ENCODE measurements at regions not wholly inside any gene's neighbourhood (a gene's known extent, or its start where the extent isn't known, plus 50 kb on each side); places are given as distances from the start of the nearest gene placed in this dataset.

- no peak for DNase-seq
Measured at GRCh38 chr14:65252482-65253255, 150.4 kb upstream of the MAX start.

GRCh38 chr14:65255029-65255545 is 152.8 kb upstream of the MAX start:
- DNase-seq, result no peak

DNA sequence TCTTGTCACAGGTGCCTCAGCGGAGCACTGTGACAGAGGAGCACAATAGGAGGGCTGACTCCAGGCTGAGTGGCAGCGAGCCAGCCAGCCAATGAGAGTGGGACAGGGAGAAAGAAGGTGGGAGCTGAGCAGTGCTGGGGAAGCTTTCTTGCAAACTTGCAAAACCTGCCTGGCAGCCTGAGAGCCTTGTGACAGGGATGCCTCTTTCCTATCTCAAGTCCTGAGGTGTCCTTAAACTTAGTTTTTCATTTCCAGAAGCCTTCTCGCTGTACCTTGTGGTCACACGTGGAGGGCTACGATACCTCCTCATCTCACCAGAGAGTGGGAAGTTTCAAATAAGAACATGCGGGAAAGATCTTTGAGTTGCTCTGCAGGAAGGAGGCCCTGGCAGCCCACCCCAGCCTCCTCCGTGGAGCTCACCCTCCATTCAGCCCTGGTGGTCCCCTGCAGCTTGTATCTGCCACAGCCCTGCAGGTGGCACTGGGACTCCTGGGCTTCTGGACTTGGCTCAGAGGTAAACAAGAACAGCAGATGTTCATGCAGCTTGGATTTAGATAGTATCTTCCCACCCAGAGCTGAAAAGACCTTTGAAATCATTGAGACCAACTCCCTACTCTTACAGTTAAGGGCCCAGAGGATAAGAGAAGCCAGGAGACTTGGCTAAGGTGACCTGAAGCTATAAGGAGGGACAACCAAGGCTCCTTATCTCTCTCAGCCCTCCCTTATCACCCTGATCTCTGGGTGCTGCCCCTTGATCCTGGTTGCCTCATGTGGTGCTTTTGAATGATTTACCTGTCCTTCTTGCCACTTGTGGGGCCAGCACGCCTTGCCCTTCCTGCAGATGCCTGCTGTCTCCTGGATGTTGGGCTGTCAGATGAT is 153.5 kb upstream of the MAX start:
- DNase-seq, result no peak

- DNase-seq, result no peak
Measured at GRCh38 chr14:65256714-65257113, 154.4 kb upstream of the MAX start.

- no peak for DNase-seq
Measured at GRCh38 chr14:65257425-65257824, 155.1 kb upstream of the FUT8 start.

DNA sequence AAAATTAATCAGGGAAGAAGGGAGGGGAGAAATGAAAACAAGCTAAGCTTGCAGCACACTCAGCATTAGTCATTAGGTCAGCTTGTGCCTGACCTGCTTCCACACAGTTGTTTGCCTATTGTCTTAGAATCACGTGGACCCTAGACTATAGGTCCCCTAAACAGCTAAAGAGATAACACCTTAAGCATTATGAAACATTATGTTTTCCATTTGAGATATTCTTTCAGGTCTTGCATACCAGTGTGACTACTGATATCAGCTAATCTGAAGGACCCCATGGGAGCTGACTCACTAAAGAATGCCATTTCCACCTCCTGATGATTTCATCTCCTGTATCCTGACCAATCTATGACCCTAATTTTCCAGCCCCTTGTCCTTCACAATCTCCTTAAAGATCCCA is 154.1 kb upstream of the FUT8 start:
- DNase-seq, result no peak

- DNase-seq, result no peak
Measured at GRCh38 chr14:65259000-65259399, 153.5 kb upstream of the FUT8 start.

- no peak for DNase-seq
Measured at GRCh38 chr14:65260786-65261185, 151.7 kb upstream of the FUT8 start.

DNA sequence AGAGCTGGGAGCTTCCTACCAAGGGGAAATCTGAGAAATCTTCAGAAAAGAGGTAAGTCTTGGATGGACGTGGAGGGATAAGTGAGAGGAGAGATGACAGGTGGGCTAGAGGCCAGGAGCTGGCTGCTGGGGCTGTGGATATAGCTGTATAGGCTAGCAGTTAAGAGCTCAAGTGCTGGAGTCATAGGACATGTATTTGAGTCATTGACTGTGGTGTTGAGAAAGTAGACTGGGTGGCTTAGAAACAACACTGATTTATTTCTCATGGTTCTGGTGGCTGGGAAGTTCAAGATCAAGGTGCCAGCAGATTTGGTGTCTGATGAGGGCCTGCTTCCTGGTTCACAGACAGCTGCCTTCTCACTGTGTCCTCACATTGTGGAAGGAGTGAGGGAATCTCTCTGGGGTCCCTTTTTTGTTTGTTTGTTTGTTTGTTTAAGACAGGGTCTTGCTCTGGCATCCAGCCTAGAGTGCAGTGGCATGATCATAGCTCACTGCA is 151.1 kb upstream of the FUT8 start:
- DNase-seq, result no peak

DNA sequence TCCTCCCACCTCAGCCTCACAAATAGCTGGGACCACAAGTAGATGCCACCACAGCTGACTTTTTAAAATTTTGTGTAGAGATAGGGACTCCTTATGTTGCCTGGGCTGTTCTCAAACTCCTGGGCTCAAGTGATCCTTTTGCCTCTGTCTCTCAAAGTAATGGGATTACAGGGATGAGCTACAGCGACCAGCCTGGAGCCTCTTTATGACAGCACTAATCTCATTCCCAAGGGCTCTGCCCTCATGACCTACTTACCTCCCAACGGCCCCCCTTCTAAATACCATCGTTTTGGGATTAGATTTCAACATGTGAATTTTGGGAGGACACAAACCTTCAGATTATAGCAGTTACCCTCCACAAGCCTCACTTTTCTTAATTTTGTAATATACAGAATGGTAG is 150.6 kb upstream of the FUT8 start:
- DNase-seq, result no peak

DNA sequence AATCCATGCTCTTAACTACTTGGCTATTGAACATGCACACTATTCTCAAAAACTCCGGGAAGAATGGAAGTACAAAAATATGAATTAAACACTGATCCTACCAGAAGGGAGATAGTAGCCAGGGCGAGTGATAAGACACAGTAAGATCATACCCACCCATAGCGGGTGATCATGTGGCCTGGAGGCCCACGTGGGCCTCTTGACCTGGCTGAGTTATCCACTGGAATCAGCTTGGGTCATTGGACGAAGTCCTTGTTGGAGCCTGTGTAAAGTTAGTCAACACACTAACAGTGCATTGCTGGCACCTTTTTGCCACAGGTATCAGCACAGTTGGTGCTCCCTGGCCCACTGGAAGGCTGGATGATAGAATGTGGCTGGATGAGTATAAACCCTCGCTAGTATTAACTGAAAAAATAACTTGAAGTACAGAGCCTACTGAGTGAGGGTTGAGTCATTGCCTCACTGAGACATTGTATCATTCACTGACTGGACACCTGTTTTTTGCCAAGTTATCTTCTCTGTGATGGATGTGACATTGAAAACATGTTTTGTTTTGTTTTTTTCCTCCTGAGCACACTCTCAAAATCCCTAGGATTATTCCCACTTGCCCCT is 149.2 kb upstream of the FUT8 start:
- no peak for DNase-seq

DNA sequence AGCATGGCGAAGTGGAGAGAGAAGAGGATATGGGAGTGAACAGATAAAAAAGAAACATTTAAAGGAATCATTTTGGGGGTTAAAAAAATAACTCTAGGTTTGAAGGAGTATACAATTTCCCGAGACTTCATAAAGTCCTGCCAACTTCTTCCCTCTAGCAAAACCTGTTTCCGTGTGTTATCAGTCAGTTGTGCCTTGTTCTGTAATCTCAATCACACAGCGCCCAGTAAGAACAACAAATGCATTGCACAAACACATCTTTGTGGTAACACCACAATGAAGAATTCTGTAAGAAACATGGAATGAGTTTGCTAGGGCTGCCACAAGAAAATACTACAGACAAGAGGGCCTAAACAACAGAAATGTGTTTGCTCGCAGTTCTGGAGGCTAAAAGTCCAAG is 144.7 kb upstream of the FUT8 start:
- no peak for DNase-seq

- DNase-seq, result no peak
Measured at GRCh38 chr14:65268594-65268993, 143.9 kb upstream of the FUT8 start.

DNA sequence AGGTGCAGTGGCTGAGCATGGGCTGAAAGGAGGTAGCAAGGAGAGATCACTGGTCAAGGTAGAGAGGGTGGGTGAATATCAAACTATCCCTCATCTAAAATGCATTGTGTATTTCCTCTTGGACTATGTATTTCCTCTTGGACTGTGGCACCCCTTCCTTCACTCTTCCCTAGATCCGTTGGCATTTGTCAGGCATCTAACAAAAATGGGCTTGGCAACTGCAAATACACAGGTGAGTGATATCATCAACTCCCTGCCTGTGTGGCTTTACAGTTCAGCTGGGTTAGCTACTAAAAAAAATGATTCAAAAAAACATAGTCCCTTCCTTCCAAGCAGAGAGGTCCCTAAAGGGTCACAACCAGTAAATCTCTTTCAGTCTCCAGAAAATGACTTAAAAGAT is 142.8 kb upstream of the FUT8 start:
- DNase-seq, result no peak

DNA sequence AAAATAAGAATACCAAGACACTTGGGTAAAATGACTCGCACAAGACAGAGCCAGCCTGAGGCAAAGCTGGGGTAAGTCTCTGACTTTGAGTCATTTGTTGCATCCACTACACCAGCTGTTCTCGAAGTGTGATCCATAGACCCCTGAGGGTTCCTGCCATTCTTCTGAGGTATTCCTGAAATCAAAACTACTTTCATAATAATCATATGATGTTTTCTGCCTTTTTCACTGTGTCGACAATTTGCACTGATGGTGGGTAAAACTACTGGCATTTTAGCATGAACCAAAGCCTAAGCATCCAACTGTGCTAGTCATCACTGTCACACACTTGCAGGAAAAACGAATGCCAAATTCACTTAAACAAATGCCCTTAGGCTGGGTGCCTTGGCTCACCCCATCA is 135.5 kb upstream of the FUT8 start:
- DNase-seq, result no peak

DNA sequence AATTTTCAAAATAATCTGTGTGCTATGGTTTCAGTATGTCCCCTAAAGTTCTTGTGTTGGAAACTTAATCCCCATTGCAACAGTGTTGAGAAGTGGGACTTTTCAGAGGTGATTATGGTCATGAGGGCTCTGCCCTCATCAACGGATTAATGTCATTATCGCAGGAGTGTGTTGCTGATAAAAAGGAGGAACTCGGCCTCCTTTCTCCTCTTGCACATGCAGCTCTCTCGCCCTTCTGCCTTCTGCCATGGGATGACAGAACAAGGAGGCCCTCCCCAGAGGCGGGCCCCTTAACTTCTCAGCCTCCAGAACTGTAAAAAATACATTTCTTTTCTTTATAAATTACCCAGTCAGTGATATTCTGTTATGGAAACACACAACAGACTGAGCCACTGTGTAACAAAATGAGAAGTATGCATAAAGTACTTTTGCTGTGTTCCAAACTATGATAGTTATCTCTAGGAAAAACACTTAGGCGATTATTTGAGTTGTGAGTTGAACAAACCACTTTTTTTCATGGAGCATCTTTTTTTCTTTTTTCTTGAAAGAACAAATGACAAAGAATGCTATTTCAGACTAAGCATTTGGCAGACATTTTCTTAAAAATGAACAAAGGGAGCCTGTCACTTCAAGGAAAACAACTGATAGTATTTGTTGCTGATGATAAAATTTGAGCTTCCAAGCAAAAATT is 134.8 kb upstream of the FUT8 start:
- DNase-seq, result no peak

- DNase-seq, result no peak
Measured at GRCh38 chr14:65278589-65278988, 133.9 kb upstream of the FUT8 start.

- DNase-seq, result no peak
Measured at GRCh38 chr14:65279510-65279909, 133.0 kb upstream of the FUT8 start.

DNA sequence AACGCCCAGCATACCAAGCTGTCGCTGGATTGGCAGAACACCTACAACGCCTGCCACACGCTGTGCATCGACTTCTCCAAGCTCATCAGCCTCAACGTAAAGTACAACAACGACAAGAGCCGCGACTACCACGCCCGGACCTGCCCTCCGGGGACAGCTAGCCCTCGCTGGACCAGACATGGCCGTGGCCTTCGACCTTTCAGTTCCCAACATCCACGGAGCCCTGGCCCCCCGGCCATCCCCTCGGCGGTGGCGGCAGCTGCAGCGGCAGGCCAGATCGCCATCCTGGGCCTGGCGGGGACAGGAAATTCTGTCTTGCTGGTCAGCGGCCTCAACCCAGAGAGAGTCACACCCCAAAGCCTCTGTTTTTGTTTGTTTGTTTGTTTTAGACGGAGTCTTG is 132.6 kb upstream of the FUT8 start:
- DNase-seq, result no peak

DNA sequence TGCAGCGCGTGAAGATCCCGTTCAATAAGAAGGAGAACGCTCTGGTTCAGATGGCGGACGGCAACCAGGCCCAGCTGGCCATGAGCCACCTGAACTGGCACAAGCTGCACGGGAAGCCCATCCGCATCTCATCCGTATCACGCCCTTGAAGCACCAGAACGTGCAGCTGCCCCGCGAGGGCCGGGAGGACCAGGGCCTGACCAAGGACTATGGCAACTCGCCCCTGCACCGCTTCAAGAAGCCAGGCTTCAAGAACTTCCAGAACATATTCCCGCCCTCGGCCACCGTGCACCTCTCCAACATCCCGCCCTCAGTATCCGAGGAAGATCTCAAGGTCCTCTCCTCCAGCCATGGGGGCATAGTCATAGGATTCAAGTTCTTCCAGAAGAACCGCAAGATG is 131.9 kb upstream of the FUT8 start:
- DNase-seq, result no peak

DNA sequence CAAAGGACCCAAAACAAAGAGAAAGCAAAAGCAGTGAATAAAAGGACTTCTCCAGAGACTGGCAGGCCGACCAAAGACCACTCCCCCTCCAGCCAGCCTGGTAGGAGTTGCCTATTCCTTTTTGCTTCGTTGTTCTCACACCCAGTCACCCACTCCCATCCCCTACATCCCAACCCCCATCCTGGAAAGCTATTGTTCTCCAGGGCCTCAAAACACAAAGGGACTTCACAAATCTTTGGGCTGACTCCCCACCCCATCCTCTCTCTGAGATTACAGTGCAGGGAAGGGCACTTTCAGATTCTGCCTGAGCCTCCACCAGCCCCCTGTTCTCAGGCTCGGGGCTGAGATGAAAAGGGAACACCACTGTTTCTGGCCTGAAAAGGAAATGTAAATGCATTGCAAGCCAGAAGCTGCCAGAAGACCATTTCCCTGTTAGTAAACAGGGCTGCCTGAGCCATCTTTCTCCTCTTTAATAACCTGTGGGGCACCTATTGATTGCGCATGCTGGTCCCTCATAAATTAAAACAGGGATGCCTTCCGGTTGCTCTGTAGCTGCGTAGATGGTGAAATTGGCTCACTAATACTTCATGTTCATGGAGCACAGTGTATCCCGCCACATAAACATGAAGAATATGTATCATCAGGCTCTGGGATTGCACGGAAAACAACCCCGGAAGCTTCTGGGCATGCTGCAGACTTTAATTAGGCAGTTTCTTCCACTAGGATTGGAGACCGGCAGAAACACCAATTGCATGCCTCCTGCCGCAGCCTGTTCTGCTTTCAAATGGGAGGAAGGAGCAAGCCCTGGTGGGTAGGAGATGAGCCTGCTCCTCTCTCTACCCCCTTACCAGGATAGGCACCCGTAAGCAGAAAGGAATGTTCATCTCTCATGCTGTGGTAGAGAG is 130.3 kb upstream of the FUT8 start:
- no peak for DNase-seq

DNA sequence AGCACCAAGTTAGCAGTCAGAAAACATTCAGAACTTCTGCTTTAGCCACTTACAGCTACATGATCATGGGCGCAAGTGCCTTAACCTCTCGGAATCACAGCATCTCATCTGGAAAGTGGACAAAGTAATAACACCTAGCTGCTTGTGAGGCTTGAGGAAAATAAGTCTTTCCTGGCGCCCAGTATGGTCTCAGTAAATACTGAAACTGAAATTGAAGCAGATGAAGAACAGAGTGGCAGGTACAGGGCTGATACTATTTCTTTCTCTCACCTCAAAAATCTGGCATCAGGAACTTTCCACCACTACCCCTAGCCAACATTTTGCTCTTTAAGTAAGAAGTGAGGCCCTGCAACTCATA is 129.7 kb upstream of the FUT8 start:
- DNase-seq, result no peak

Data from bone marrow (tissue), 2 donors.